ENCODE measurements at regions not wholly inside any gene's neighbourhood (a gene's known extent, or its start where the extent isn't known, plus 50 kb on each side); places are given as distances from the start of the nearest gene placed in this dataset.

- DNase-seq (ENCODE audit: extremely low read depth, low read depth, low spot score) = no peak
These were observed 144.7 kb downstream of the QRSL1 start for GRCh38 chr6:106773996-106774629.

DNA sequence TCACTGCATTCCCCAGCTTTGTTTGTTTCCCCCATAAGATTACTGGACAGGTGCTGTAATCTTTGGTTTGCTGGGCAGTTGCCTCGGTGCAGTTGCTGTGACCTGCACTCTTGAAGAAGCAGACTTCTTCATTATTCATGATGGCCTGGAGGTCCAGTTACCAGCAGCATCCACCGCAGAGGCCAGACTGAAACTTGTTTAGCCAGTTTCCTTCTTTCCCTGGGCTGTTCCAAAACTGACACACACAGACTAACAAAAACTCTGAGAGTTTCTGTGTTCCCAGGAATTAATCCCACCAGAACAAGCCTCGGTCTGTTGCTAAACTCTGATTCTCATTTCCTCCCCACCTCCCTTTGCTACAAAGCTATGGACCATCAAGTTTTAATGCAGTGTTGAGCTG, 144.1 kb downstream of the QRSL1 start:
- no peak for DNase-seq (ENCODE audit: extremely low read depth, low read depth, low spot score)

DNA sequence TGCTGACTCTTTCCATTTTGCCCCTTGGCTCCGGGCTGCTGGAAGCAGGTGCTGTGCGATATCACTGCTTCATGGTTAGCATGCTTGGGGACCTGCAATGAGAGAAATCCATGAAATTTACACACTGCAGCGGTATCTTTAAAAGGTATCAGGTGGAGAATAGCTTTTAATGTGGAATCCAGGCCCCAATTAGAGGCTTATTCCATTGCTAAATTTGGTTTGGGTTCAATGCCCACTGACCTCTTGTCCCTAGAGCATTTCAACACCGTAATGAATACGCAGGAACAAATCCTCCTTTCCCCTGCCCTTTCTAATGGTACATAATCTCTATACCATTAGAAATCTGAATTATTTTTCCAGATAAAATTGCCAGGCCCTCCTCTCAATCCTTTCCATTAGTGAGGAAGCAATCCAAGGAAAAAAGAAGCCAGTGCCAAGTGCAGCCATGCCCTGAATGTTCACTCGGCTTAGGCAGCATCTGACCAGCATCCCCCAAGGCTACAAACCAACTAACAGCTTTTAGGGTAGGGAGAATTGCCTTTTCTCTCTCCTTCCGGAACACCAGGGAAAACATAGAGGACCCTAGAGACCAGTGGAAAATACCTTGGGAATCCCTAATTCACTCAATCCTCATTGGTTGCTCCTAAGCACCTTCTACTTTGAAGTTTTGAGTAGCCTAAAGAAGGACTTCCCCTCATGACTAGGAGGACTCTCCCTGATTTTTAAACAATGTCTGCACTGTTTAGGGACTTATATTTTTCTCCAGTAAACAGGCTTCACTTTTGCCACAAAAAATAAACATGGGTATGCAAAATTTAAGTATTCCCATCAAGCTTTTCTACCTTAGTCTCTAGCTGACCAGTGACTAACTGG, 143.1 kb downstream of the QRSL1 start:
- DNase-seq (ENCODE audit: extremely low read depth, low read depth, low spot score) = no peak

DNA sequence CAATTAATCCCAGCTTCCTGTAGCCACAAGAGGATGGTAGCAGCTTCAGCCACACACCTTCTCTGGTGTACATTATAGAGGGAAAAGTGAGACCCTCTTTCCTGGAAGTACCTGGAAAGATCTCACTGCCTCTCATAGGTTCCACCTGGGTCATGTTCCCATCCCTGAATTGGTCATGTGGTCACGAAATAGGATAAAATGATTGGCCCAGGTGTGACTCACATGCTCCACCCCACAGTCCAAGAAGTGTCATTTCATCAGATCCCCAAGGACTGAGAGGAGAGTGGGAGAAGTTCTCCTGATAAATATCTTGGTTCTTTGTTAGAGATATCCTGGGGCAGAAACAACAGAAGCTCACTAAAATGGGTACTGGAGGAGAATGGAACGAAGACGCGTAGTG, 142.4 kb downstream of the QRSL1 start:
- DNase-seq (ENCODE audit: extremely low read depth, low read depth, low spot score) = no peak

- DNase-seq (ENCODE audit: extremely low read depth, low read depth, low spot score) = no peak
These were observed 141.3 kb downstream of the QRSL1 start for GRCh38 chr6:106770663-106771062.

DNA sequence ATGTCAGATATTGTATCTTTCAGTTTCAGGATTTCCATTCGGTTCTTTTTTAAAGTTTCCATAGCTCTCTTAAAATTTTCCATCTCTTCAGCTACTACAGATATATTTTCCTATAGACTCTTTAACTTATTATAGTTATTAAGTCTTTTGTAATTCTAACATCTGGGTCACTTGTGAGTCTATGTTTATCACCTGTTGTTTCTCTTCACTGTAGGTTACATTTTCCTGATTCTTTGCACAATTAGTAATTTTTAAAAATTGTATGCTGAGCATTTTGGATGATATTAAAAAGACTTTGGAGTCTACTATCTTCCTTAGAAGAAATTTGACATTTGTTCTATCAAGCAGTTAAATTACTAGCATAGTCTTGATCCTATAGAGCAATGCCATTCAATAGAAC, 140.7 kb downstream of the QRSL1 start:
- no peak for DNase-seq (ENCODE audit: extremely low read depth, low read depth, low spot score)

DNA sequence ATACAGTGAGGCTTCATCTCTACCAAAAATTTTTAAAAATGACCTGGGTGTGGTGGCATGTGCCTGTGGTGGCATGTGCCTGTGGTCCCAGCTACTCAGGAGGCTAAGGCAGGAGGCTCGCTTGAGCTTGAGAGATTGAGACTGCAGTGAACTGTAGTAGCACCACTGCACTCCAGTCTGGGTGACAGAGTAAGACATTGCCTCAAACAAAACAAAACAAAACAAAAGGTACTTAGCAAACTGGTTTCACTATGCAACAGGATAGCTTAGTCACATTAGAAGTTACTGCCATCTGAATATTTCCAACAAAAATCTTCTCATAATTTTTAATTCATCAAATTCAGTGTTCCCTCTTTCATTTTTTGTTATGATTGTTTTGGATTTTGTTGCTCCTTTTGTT, 137.9 kb downstream of the QRSL1 start:
- DNase-seq (ENCODE audit: extremely low read depth, low read depth, low spot score) = no peak

DNA sequence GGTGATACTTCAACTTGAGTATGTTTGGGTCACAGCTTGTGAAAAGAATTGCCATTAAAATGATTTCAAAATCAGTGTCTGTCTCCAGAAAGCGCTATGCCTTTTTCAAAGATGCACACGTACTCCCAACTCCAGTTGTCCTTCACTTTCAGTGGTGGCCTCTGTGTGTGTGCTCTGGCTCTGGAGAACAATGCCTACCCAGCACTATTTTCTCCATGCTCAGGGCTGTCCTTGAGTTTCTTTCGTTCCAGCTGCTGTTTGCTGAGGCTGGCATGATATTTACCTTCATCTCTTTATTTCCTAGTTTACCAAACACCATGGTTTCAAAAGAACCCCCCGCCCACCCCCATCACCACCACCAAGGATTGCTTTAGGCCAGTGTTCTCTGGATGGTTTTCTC, 136.8 kb downstream of the QRSL1 start:
- DNase-seq (ENCODE audit: extremely low read depth, low read depth, low spot score) = no peak

DNA sequence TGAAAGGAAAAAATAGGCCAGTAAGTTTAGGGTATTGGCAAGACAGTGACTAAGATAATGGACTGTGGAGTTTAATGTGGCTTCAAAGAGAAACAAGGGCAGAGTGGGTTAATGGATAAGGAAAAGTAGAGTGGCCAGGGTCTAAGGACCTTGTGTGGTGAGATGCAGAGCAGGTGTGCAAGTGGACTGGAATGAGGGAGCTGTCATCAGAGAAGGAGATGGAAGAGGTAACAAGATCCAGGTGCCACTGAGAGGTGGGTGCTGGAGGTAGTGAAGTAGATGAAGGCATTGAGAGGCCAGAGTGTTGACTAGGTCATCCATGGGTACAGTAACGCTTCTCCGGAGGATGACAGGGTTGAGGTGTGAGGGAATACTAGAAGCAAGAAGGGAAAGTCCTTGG, 136.1 kb downstream of the QRSL1 start:
- DNase-seq (ENCODE audit: extremely low read depth, low read depth, low spot score) = no peak

DNA sequence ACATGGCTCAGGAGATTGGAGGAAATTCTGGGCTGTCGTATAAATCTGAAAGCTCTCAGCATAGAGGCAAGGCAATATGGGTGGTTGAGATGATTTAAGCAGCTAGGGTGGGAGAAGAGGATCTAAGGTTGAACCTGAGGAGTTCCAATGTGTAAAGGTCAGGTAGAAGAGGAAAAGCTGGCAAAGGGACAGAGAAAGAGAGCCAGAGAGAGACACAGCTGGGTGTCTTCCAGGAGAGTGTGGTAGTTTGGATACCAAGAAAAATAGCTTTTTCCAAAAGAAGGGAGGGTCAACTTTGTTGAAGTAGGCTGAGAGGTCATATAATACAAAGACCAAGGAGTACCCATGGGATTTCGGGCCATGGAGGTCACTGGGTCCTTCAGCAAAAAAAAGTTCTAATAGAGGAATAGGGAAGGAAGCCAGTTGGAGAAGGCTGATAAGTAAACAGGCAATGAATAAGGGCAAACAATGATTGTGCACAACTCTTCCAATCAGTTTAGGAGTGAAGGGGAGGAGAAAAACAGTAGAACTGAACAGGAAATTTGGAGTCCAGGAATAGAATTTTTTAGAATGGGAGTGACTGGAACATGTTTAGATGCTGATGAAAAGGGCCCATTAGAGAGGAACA, 135.1 kb downstream of the QRSL1 start:
- no peak for DNase-seq (ENCODE audit: extremely low read depth, low read depth, low spot score)

GRCh38 chr6:106763361-106763760, 134.0 kb downstream of the QRSL1 start:
- no peak for DNase-seq (ENCODE audit: extremely low read depth, low read depth, low spot score)

GRCh38 chr6:106761160-106761559, 131.8 kb downstream of the QRSL1 start:
- DNase-seq (ENCODE audit: extremely low read depth, low read depth, low spot score) = no peak

GRCh38 chr6:106759112-106759511, 129.7 kb downstream of the QRSL1 start:
- no peak for DNase-seq (ENCODE audit: extremely low read depth, low read depth, low spot score)

GRCh38 chr6:106757722-106758467, 128.5 kb downstream of the QRSL1 start:
- no peak for DNase-seq (ENCODE audit: extremely low read depth, low read depth, low spot score)

GRCh38 chr6:106757267-106757666, 127.9 kb downstream of the QRSL1 start:
- no peak for DNase-seq (ENCODE audit: extremely low read depth, low read depth, low spot score)

- no peak for DNase-seq (ENCODE audit: extremely low read depth, low read depth, low spot score)
These were observed 124.8 kb downstream of the QRSL1 start for GRCh38 chr6:106754215-106754614.

DNA sequence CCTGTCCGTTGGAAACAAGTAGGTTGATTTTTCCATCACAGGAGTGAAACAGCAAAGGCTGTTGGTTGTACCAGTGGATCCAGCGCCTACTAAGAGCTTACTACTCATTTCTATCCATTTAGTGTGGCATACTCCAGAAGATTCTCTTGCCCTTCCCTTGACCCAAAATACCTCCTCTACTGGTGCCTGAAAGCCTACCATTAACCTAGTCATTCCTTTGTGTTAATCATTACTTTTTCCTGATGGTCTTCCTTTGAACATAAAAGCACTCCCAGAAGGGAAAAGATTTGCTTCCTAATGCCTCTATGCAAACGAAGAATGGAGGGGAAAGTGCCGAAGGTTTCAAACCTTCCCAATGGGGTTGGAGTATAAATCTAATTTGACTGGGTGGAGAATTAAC, 123.3 kb downstream of the QRSL1 start:
- DNase-seq (ENCODE audit: extremely low read depth, low read depth, low spot score) = no peak

DNA sequence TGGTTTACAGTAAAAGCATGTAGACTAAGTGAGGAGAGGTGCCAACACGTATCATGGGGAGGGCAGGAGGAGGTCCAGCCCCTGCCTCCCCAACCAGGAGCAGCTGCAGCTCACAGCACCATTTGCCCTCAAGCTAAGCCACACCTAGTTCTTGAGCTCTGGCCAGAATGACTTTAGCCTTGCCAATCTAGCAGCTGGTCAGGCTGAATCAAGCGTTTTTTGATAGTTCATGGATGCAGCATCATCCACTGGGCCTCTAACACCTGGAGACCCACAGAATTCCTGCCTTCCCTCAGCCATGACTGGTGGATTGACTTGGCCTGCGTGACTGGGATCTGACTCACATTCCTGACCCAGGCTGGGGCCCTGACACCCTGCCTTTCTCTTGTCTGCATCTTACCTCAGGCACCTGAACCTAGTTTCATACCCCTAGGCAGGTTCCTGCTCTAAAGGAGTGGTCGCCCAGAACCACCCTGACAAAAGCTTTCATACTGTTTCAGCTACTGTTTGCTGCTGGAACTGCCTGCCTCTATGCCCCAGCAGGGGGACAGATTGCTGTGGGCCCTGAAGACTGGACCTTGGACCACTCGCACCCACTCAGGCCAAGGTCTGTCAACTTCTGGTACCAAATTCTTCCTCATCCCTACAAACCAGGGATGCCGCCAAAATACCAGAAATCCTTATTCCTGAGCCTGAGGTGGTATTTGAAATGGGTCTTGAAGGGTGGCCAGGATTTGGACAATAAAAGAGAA, 122.3 kb downstream of the QRSL1 start:
- no peak for DNase-seq (ENCODE audit: extremely low read depth, low read depth, low spot score)

- DNase-seq (ENCODE audit: extremely low read depth, low read depth, low spot score) = no peak
These were observed 121.6 kb downstream of the QRSL1 start for GRCh38 chr6:106750946-106751345.

GRCh38 chr6:106750142-106750918, 121.0 kb downstream of the QRSL1 start:
- no peak for DNase-seq (ENCODE audit: extremely low read depth, low read depth, low spot score)
